GM23338 (cell line): ENCODE measurements at regions not wholly inside any gene's neighbourhood (a gene's known extent, or its start where the extent isn't known, plus 50 kb on each side); places are given as distances from the start of the nearest gene placed in this dataset.

Experiments
- ATAC-seq: fragments of 200-7000 bp; cut with Tn5 transposase; 3 replicates; pipeline ENCODE4 v1.9.1; 2020
- DNase-seq: peaks from one replicate; pipeline ENCODE4 v3.0.0-alpha.2; 2015; ENCODE audit warnings: low spot score
- H2AFZ ChIP-seq: fragments of 200-600 bp; sonication (generic); 2 replicates; pipeline ENCODE4 v1.8.0; 2016; ENCODE audit warnings: antibody characterized with exemption, mild to moderate bottlenecking, moderate library complexity
- H3F3A ChIP-seq: fragments of 200-600 bp; sonication (generic); replicated peaks from 2 replicates; pipeline ENCODE4 v1.8.0; 2017; ENCODE audit warnings: antibody characterized with exemption, mixed run types, low read depth
- H3K27ac ChIP-seq: fragments of 200-600 bp; sonication (generic); 2 replicates; pipeline ENCODE4 v1.6.1; 2016; ENCODE audit warnings: low read depth
- H3K27me3 ChIP-seq: fragments of 200-600 bp; sonication (generic); 2 replicates; pipeline ENCODE4 v1.8.0; 2016; ENCODE audit warnings: mild to moderate bottlenecking, mixed run types, moderate library complexity; ENCODE audit not compliant: insufficient read depth
- H3K36me3 ChIP-seq: fragments of 200-600 bp; sonication (generic); 2 replicates; pipeline ENCODE4 v1.8.0; 2016; ENCODE audit warnings: mild to moderate bottlenecking; ENCODE audit not compliant: insufficient read depth
- H3K4me1 ChIP-seq: fragments of 200-600 bp; sonication (generic); 2 replicates; pipeline ENCODE4 v1.8.0; 2016; ENCODE audit warnings: mild to moderate bottlenecking, moderate library complexity; ENCODE audit not compliant: insufficient read depth
- H3K4me2 ChIP-seq: fragments of 200-600 bp; sonication (generic); 2 replicates; pipeline ENCODE4 v1.7.1; 2017; ENCODE audit warnings: mixed run types
- H3K4me3 ChIP-seq: fragments of 200-600 bp; sonication (generic); 2 replicates; pipeline ENCODE4 v1.6.1; 2016; ENCODE audit warnings: mixed run types
- H3K79me2 ChIP-seq: fragments of 200-600 bp; sonication (generic); replicated peaks from 2 replicates; pipeline ENCODE4 v1.8.0; 2017; ENCODE audit warnings: mild to moderate bottlenecking; ENCODE audit not compliant: insufficient read depth
- H3K9me2 ChIP-seq: fragments of 200-600 bp; sonication (generic); 2 replicates; pipeline ENCODE4 v1.8.0; 2017; ENCODE audit not compliant: insufficient read depth
- H4K20me1 ChIP-seq: fragments of 200-600 bp; sonication (generic); replicated peaks from 2 replicates; pipeline ENCODE4 v1.8.0; 2017; ENCODE audit warnings: mild to moderate bottlenecking; ENCODE audit not compliant: insufficient read depth
- H3K27ac Mint-ChIP-seq: 2 replicates; pipeline ENCODE4 v1.8.0; 2020; ENCODE audit warnings: inconsistent platforms, mild to moderate bottlenecking, moderate library complexity, mixed read lengths
- H3K27me3 Mint-ChIP-seq: 3 replicates; pipeline ENCODE4 v1.8.0; 2022; ENCODE audit warnings: low read depth, mild to moderate bottlenecking, moderate library complexity, mixed read lengths, inconsistent platforms; ENCODE audit not compliant: insufficient read depth, poor library complexity
- H3K36me3 Mint-ChIP-seq: 3 replicates; pipeline ENCODE4 v1.8.0; 2021; ENCODE audit warnings: low read depth, mild to moderate bottlenecking, inconsistent platforms, moderate library complexity, mixed read lengths
- H3K4me1 Mint-ChIP-seq: 3 replicates; pipeline ENCODE4 v1.8.0; 2020; ENCODE audit warnings: mild to moderate bottlenecking, inconsistent platforms, mixed read lengths
- H3K4me3 Mint-ChIP-seq: 3 replicates; pipeline ENCODE4 v1.8.0; 2021; ENCODE audit warnings: moderate library complexity, mild to moderate bottlenecking, inconsistent platforms, mixed read lengths
- H3K9me3 Mint-ChIP-seq: 3 replicates; pipeline ENCODE4 v1.8.0; 2020; ENCODE audit warnings: moderate library complexity, mild to moderate bottlenecking, inconsistent platforms, mixed read lengths
- CREB1 ChIP-seq: fragments of 250-450 bp; sonication (Bioruptor Pico); IDR thresholded peaks from 2 replicates; pipeline ENCODE4 v1.5.0; 2020; ENCODE audit warnings: low read depth, mild to moderate bottlenecking, moderate library complexity
- CTCF ChIP-seq, 2 experiments: fragments of 200-600 bp in 1 of 2; sonication (generic) in 1 of 2; conservative IDR thresholded peaks; 2 replicates each; pipeline versions ENCODE4 v1.5.1 to v1.6.1; 2016 to 2017; ENCODE audit warnings: antibody characterized with exemption in 2 of 2, low read depth in 2 of 2, mild to moderate bottlenecking in 2 of 2, moderate library complexity in 1 of 2
- ETS1 ChIP-seq: IDR thresholded peaks from 2 replicates; pipeline ENCODE4 v1.6.1; 2016; ENCODE audit warnings: antibody characterized with exemption
- EZH2 ChIP-seq: fragments of 200-600 bp; sonication (generic); IDR thresholded peaks from one replicate; pipeline ENCODE4 v1.8.0; 2017; ENCODE audit warnings: antibody characterized with exemption, mild to moderate bottlenecking, low read depth; ENCODE audit not compliant: unreplicated experiment
- EZH2phosphoT487 ChIP-seq: fragments of 200-600 bp; sonication (generic); IDR thresholded peaks from one replicate; pipeline ENCODE4 v1.8.1; 2018; ENCODE audit warnings: antibody characterized with exemption; ENCODE audit not compliant: unreplicated experiment
- JUNB ChIP-seq: IDR thresholded peaks from one replicate; pipeline ENCODE4 v1.6.1; 2016; ENCODE audit warnings: antibody characterized with exemption; ENCODE audit not compliant: unreplicated experiment
- NANOG ChIP-seq: IDR thresholded peaks from 2 replicates; pipeline ENCODE4 v1.6.1; 2016; ENCODE audit warnings: antibody characterized with exemption, borderline replicate concordance
- POLR2AphosphoS5 ChIP-seq: IDR thresholded peaks from 2 replicates; pipeline ENCODE4 v1.6.1; 2016; ENCODE audit warnings: antibody characterized with exemption, low read depth
- REST ChIP-seq: IDR thresholded peaks from one replicate; pipeline ENCODE4 v1.6.1; 2018; ENCODE audit warnings: antibody characterized with exemption; ENCODE audit not compliant: unreplicated experiment
- STAT1 ChIP-seq: IDR thresholded peaks from one replicate; pipeline ENCODE4 v1.6.1; 2016; ENCODE audit warnings: antibody characterized with exemption; ENCODE audit not compliant: unreplicated experiment
- ZNF114 ChIP-seq: fragments of 250-450 bp; sonication (Bioruptor Pico); IDR thresholded peaks from 2 replicates; pipeline ENCODE4 v1.5.0; 2020; ENCODE audit warnings: mild to moderate bottlenecking, moderate library complexity
- ZNF331 ChIP-seq: fragments of 250-450 bp; sonication (Bioruptor Pico); IDR thresholded peaks from 2 replicates; pipeline ENCODE4 v1.5.0; 2020; ENCODE audit warnings: low read depth, mild to moderate bottlenecking, moderate library complexity
- ZNF462 ChIP-seq: fragments of 250-450 bp; sonication (Bioruptor Pico); IDR thresholded peaks from 2 replicates; pipeline ENCODE4 v1.5.0; 2020; ENCODE audit warnings: mild to moderate bottlenecking, moderate library complexity

- Mint-ChIP-seq H3K36me3 (no peaks in the 10 kb centered on the region), H3K4me3 (no peak overlapping the region), H3K27me3 (peaks cover 1% of the 10 kb centered on the region), H3K4me1 (no peaks in the 10 kb centered on the region), H3K27ac (no peak overlapping the region), H3K9me3 (no peaks in the 10 kb centered on the region)
- no peak overlapping the region for H3K4me2 ChIP-seq
- no peaks in the 10 kb centered on the region for H4K20me1 ChIP-seq
- no peak overlapping the region for H2AFZ ChIP-seq
- H3K4me3 ChIP-seq = no peak overlapping the region
- TF ChIP-seq CTCF (conservative IDR thresholded peaks at IDR 0.05; ENCODE audit: low read depth in 2 of 2) (no peak), EZH2 (no peak), ZNF114 (no peak), STAT1 (no peak), ETS1 (no peak), CREB1 (CRISPR knock-in tag) (no peak), EZH2phosphoT487 (no peak), REST (no peak), POLR2AphosphoS5 (no peak), NANOG (no peak), JUNB (no peak), ZNF462 (no peak), ZNF331 (CRISPR knock-in tag) (no peak)
- no peaks in the 10 kb centered on the region for H3K4me1 ChIP-seq
- no peaks in the 10 kb centered on the region for H3K27me3 ChIP-seq
- H3K79me2 ChIP-seq = no peaks in the 10 kb centered on the region
- ATAC-seq (no peak), DNase-seq (no peak)
- no peaks in the 10 kb centered on the region for H3K36me3 ChIP-seq
- no peaks in the 10 kb centered on the region for H3F3A ChIP-seq
- peaks cover 14% of the 10 kb centered on the region; the same call in 1 of the 2 replicates for H3K9me2 ChIP-seq
- H3K27ac ChIP-seq = no peak overlapping the region
Measured at GRCh38 chr10:22853906-22854447, 73.9 kb upstream of the ARMC3 start.
